GM23338 (cell line): ENCODE measurements at regions not wholly inside any gene's neighbourhood (a gene's known extent, or its start where the extent isn't known, plus 50 kb on each side); places are given as distances from the start of the nearest gene placed in this dataset.

Experiments used
- ATAC-seq: fragments of 200-7000 bp; cut with Tn5 transposase; 3 replicates; pipeline ENCODE4 v1.9.1; 2020
- DNase-seq: peaks from one replicate; pipeline ENCODE4 v3.0.0-alpha.2; 2015; ENCODE audit warnings: low spot score
- H2AFZ ChIP-seq: fragments of 200-600 bp; sonication (generic); 2 replicates; pipeline ENCODE4 v1.8.0; 2016; ENCODE audit warnings: antibody characterized with exemption, mild to moderate bottlenecking, moderate library complexity
- H3F3A ChIP-seq: fragments of 200-600 bp; sonication (generic); replicated peaks from 2 replicates; pipeline ENCODE4 v1.8.0; 2017; ENCODE audit warnings: antibody characterized with exemption, mixed run types, low read depth
- H3K27ac ChIP-seq: fragments of 200-600 bp; sonication (generic); 2 replicates; pipeline ENCODE4 v1.6.1; 2016; ENCODE audit warnings: low read depth
- H3K27me3 ChIP-seq: fragments of 200-600 bp; sonication (generic); 2 replicates; pipeline ENCODE4 v1.8.0; 2016; ENCODE audit warnings: mild to moderate bottlenecking, mixed run types, moderate library complexity; ENCODE audit not compliant: insufficient read depth
- H3K36me3 ChIP-seq: fragments of 200-600 bp; sonication (generic); 2 replicates; pipeline ENCODE4 v1.8.0; 2016; ENCODE audit warnings: mild to moderate bottlenecking; ENCODE audit not compliant: insufficient read depth
- H3K4me1 ChIP-seq: fragments of 200-600 bp; sonication (generic); 2 replicates; pipeline ENCODE4 v1.8.0; 2016; ENCODE audit warnings: mild to moderate bottlenecking, moderate library complexity; ENCODE audit not compliant: insufficient read depth
- H3K4me2 ChIP-seq: fragments of 200-600 bp; sonication (generic); 2 replicates; pipeline ENCODE4 v1.7.1; 2017; ENCODE audit warnings: mixed run types
- H3K4me3 ChIP-seq: fragments of 200-600 bp; sonication (generic); 2 replicates; pipeline ENCODE4 v1.6.1; 2016; ENCODE audit warnings: mixed run types
- H3K79me2 ChIP-seq: fragments of 200-600 bp; sonication (generic); replicated peaks from 2 replicates; pipeline ENCODE4 v1.8.0; 2017; ENCODE audit warnings: mild to moderate bottlenecking; ENCODE audit not compliant: insufficient read depth
- H3K9me2 ChIP-seq: fragments of 200-600 bp; sonication (generic); 2 replicates; pipeline ENCODE4 v1.8.0; 2017; ENCODE audit not compliant: insufficient read depth
- H4K20me1 ChIP-seq: fragments of 200-600 bp; sonication (generic); replicated peaks from 2 replicates; pipeline ENCODE4 v1.8.0; 2017; ENCODE audit warnings: mild to moderate bottlenecking; ENCODE audit not compliant: insufficient read depth
- H3K27ac Mint-ChIP-seq: 2 replicates; pipeline ENCODE4 v1.8.0; 2020; ENCODE audit warnings: inconsistent platforms, mild to moderate bottlenecking, moderate library complexity, mixed read lengths
- H3K27me3 Mint-ChIP-seq: 3 replicates; pipeline ENCODE4 v1.8.0; 2022; ENCODE audit warnings: low read depth, mild to moderate bottlenecking, moderate library complexity, mixed read lengths, inconsistent platforms; ENCODE audit not compliant: insufficient read depth, poor library complexity
- H3K36me3 Mint-ChIP-seq: 3 replicates; pipeline ENCODE4 v1.8.0; 2021; ENCODE audit warnings: low read depth, mild to moderate bottlenecking, inconsistent platforms, moderate library complexity, mixed read lengths
- H3K4me1 Mint-ChIP-seq: 3 replicates; pipeline ENCODE4 v1.8.0; 2020; ENCODE audit warnings: mild to moderate bottlenecking, inconsistent platforms, mixed read lengths
- H3K4me3 Mint-ChIP-seq: 3 replicates; pipeline ENCODE4 v1.8.0; 2021; ENCODE audit warnings: moderate library complexity, mild to moderate bottlenecking, inconsistent platforms, mixed read lengths
- H3K9me3 Mint-ChIP-seq: 3 replicates; pipeline ENCODE4 v1.8.0; 2020; ENCODE audit warnings: moderate library complexity, mild to moderate bottlenecking, inconsistent platforms, mixed read lengths
- EZH2 ChIP-seq: fragments of 200-600 bp; sonication (generic); IDR thresholded peaks from one replicate; pipeline ENCODE4 v1.8.0; 2017; ENCODE audit warnings: antibody characterized with exemption, mild to moderate bottlenecking, low read depth; ENCODE audit not compliant: unreplicated experiment
- EZH2phosphoT487 ChIP-seq: fragments of 200-600 bp; sonication (generic); IDR thresholded peaks from one replicate; pipeline ENCODE4 v1.8.1; 2018; ENCODE audit warnings: antibody characterized with exemption; ENCODE audit not compliant: unreplicated experiment
- NANOG ChIP-seq: IDR thresholded peaks from 2 replicates; pipeline ENCODE4 v1.6.1; 2016; ENCODE audit warnings: antibody characterized with exemption, borderline replicate concordance
- POLR2AphosphoS5 ChIP-seq: IDR thresholded peaks from 2 replicates; pipeline ENCODE4 v1.6.1; 2016; ENCODE audit warnings: antibody characterized with exemption, low read depth
- STAT1 ChIP-seq: IDR thresholded peaks from one replicate; pipeline ENCODE4 v1.6.1; 2016; ENCODE audit warnings: antibody characterized with exemption; ENCODE audit not compliant: unreplicated experiment
- ZNF114 ChIP-seq: fragments of 250-450 bp; sonication (Bioruptor Pico); IDR thresholded peaks from 2 replicates; pipeline ENCODE4 v1.5.0; 2020; ENCODE audit warnings: mild to moderate bottlenecking, moderate library complexity
- ZNF331 ChIP-seq: fragments of 250-450 bp; sonication (Bioruptor Pico); IDR thresholded peaks from 2 replicates; pipeline ENCODE4 v1.5.0; 2020; ENCODE audit warnings: low read depth, mild to moderate bottlenecking, moderate library complexity
- TF ChIP-seq, protein P1 (sequence below), 2 experiments: fragments of 200-600 bp in 1 of 2; sonication (generic) in 1 of 2; conservative IDR thresholded peaks; 2 replicates each; pipeline versions ENCODE4 v1.5.1 to v1.6.1; 2016 to 2017; ENCODE audit warnings: antibody characterized with exemption in 2 of 2, low read depth in 2 of 2, mild to moderate bottlenecking in 2 of 2, moderate library complexity in 1 of 2
- TF ChIP-seq, protein P2 (sequence below): IDR thresholded peaks from one replicate; pipeline ENCODE4 v1.6.1; 2018; ENCODE audit warnings: antibody characterized with exemption; ENCODE audit not compliant: unreplicated experiment
- TF ChIP-seq, protein P3 (sequence below): IDR thresholded peaks from 2 replicates; pipeline ENCODE4 v1.6.1; 2016; ENCODE audit warnings: antibody characterized with exemption
- TF ChIP-seq, protein P4 (sequence below): fragments of 250-450 bp; sonication (Bioruptor Pico); IDR thresholded peaks from 2 replicates; pipeline ENCODE4 v1.5.0; 2020; ENCODE audit warnings: mild to moderate bottlenecking, moderate library complexity

DNA sequence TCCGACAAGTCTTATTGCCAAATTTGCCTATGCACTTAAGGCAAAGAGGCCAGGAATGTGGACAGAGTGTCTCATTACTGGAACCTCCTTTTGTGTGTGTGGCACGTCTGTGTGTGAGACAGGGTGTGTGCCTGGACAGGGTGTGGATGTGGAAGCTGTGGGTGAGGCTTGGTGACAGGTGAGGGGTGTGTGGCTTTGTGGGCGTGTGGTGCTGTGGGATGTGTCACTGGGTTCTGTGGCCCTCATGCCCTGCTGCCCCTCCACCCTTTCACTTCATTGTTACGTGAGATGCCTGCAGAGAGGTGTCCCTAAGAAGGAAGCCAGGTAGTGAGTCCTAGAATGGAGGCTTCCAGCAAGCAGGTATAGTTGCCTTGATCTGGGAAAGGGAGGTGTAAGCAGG is 244.0 kb upstream of the CHRNA7 start (continued):
- no peak for TF ChIP-seq ZNF331 (CRISPR knock-in tag)
- TF ChIP-seq, protein P1, sequence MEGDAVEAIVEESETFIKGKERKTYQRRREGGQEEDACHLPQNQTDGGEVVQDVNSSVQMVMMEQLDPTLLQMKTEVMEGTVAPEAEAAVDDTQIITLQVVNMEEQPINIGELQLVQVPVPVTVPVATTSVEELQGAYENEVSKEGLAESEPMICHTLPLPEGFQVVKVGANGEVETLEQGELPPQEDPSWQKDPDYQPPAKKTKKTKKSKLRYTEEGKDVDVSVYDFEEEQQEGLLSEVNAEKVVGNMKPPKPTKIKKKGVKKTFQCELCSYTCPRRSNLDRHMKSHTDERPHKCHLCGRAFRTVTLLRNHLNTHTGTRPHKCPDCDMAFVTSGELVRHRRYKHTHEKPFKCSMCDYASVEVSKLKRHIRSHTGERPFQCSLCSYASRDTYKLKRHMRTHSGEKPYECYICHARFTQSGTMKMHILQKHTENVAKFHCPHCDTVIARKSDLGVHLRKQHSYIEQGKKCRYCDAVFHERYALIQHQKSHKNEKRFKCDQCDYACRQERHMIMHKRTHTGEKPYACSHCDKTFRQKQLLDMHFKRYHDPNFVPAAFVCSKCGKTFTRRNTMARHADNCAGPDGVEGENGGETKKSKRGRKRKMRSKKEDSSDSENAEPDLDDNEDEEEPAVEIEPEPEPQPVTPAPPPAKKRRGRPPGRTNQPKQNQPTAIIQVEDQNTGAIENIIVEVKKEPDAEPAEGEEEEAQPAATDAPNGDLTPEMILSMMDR (conservative IDR thresholded peaks at IDR 0.05; ENCODE audit: low read depth in 2 of 2), result no peak
- TF ChIP-seq NANOG, result no peak

DNA sequence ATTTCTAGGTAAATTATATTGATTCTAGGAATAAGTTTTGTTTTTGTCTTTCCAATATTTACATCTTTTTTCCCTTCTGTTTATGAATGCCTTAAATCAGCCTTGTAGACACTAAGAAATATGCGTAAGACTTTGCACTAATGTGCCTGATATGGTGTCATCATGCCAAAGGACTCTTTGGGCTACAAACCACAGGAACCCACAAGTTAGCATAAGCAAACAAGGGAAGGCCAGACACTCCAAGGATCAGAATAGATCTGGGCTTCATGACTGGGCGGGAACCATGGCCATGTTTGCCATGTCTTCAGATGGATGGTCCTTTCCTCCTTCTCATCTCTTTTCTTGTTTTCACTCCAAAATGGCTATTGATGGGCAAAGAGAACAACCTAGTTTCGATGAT is 242.2 kb upstream of the CHRNA7 start:
- peaks cover 16% of the 10 kb centered on the region; the same call in 2 of the 3 replicates for H3K4me1 Mint-ChIP-seq
- no peaks in the 10 kb centered on the region for H4K20me1 ChIP-seq
- no peak overlapping the region for H2AFZ ChIP-seq
- H3K9me2 ChIP-seq, result peaks cover 6% of the 10 kb centered on the region; the same call in 1 of the 2 replicates
- no peak overlapping the region for H3K27ac Mint-ChIP-seq
- peaks cover 18% of the 10 kb centered on the region for H3K4me1 ChIP-seq
- ATAC-seq, result no peak
- no peaks in the 10 kb centered on the region for H3K27me3 ChIP-seq
- H3K79me2 ChIP-seq, result no peaks in the 10 kb centered on the region
- H3K4me2 ChIP-seq, result no peak overlapping the region
- H3K4me3 ChIP-seq, result no peak overlapping the region
- no peak overlapping the region for H3K4me3 Mint-ChIP-seq
- no peak overlapping the region for H3K27ac ChIP-seq
- H3K9me3 Mint-ChIP-seq, result no peaks in the 10 kb centered on the region; the same call in 2 of the 3 replicates
- no peaks in the 10 kb centered on the region for H3K36me3 Mint-ChIP-seq
- H3K36me3 ChIP-seq, result no peaks in the 10 kb centered on the region
- peaks cover 5% of the 10 kb centered on the region for H3K27me3 Mint-ChIP-seq
- DNase-seq, result no peak
- no peaks in the 10 kb centered on the region for H3F3A ChIP-seq
- TF ChIP-seq EZH2, result no peak
- TF ChIP-seq, protein P2, sequence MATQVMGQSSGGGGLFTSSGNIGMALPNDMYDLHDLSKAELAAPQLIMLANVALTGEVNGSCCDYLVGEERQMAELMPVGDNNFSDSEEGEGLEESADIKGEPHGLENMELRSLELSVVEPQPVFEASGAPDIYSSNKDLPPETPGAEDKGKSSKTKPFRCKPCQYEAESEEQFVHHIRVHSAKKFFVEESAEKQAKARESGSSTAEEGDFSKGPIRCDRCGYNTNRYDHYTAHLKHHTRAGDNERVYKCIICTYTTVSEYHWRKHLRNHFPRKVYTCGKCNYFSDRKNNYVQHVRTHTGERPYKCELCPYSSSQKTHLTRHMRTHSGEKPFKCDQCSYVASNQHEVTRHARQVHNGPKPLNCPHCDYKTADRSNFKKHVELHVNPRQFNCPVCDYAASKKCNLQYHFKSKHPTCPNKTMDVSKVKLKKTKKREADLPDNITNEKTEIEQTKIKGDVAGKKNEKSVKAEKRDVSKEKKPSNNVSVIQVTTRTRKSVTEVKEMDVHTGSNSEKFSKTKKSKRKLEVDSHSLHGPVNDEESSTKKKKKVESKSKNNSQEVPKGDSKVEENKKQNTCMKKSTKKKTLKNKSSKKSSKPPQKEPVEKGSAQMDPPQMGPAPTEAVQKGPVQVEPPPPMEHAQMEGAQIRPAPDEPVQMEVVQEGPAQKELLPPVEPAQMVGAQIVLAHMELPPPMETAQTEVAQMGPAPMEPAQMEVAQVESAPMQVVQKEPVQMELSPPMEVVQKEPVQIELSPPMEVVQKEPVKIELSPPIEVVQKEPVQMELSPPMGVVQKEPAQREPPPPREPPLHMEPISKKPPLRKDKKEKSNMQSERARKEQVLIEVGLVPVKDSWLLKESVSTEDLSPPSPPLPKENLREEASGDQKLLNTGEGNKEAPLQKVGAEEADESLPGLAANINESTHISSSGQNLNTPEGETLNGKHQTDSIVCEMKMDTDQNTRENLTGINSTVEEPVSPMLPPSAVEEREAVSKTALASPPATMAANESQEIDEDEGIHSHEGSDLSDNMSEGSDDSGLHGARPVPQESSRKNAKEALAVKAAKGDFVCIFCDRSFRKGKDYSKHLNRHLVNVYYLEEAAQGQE, result no peak
- TF ChIP-seq, protein P3, sequence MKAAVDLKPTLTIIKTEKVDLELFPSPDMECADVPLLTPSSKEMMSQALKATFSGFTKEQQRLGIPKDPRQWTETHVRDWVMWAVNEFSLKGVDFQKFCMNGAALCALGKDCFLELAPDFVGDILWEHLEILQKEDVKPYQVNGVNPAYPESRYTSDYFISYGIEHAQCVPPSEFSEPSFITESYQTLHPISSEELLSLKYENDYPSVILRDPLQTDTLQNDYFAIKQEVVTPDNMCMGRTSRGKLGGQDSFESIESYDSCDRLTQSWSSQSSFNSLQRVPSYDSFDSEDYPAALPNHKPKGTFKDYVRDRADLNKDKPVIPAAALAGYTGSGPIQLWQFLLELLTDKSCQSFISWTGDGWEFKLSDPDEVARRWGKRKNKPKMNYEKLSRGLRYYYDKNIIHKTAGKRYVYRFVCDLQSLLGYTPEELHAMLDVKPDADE, result no peak
- no peak for TF ChIP-seq ZNF114
- TF ChIP-seq, protein P4, sequence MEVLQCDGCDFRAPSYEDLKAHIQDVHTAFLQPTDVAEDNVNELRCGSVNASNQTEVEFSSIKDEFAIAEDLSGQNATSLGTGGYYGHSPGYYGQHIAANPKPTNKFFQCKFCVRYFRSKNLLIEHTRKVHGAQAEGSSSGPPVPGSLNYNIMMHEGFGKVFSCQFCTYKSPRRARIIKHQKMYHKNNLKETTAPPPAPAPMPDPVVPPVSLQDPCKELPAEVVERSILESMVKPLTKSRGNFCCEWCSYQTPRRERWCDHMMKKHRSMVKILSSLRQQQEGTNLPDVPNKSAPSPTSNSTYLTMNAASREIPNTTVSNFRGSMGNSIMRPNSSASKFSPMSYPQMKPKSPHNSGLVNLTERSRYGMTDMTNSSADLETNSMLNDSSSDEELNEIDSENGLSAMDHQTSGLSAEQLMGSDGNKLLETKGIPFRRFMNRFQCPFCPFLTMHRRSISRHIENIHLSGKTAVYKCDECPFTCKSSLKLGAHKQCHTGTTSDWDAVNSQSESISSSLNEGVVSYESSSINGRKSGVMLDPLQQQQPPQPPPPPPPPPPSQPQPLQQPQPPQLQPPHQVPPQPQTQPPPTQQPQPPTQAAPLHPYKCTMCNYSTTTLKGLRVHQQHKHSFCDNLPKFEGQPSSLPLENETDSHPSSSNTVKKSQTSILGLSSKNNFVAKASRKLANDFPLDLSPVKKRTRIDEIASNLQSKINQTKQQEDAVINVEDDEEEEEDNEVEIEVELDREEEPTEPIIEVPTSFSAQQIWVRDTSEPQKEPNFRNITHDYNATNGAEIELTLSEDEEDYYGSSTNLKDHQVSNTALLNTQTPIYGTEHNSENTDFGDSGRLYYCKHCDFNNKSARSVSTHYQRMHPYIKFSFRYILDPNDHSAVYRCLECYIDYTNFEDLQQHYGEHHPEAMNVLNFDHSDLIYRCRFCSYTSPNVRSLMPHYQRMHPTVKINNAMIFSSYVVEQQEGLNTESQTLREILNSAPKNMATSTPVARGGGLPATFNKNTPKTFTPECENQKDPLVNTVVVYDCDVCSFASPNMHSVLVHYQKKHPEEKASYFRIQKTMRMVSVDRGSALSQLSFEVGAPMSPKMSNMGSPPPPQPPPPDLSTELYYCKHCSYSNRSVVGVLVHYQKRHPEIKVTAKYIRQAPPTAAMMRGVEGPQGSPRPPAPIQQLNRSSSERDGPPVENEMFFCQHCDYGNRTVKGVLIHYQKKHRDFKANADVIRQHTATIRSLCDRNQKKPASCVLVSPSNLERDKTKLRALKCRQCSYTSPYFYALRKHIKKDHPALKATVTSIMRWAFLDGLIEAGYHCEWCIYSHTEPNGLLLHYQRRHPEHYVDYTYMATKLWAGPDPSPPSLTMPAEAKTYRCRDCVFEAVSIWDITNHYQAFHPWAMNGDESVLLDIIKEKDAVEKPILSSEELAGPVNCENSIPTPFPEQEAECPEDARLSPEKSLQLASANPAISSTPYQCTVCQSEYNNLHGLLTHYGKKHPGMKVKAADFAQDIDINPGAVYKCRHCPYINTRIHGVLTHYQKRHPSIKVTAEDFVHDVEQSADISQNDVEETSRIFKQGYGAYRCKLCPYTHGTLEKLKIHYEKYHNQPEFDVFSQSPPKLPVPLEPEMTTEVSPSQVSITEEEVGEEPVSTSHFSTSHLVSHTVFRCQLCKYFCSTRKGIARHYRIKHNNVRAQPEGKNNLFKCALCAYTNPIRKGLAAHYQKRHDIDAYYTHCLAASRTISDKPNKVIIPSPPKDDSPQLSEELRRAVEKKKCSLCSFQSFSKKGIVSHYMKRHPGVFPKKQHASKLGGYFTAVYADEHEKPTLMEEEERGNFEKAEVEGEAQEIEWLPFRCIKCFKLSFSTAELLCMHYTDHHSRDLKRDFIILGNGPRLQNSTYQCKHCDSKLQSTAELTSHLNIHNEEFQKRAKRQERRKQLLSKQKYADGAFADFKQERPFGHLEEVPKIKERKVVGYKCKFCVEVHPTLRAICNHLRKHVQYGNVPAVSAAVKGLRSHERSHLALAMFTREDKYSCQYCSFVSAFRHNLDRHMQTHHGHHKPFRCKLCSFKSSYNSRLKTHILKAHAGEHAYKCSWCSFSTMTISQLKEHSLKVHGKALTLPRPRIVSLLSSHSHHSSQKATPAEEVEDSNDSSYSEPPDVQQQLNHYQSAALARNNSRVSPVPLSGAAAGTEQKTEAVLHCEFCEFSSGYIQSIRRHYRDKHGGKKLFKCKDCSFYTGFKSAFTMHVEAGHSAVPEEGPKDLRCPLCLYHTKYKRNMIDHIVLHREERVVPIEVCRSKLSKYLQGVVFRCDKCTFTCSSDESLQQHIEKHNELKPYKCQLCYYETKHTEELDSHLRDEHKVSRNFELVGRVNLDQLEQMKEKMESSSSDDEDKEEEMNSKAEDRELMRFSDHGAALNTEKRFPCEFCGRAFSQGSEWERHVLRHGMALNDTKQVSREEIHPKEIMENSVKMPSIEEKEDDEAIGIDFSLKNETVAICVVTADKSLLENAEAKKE (CRISPR knock-in tag), result no peak
- no peak for TF ChIP-seq EZH2phosphoT487
- TF ChIP-seq STAT1, result no peak
- no peak for TF ChIP-seq POLR2AphosphoS5
- TF ChIP-seq, protein P1 (conservative IDR thresholded peaks at IDR 0.05; ENCODE audit: low read depth in 2 of 2), result no peak
